ENCODE measurements at regions not wholly inside any gene's neighbourhood (a gene's known extent, or its start where the extent isn't known, plus 50 kb on each side); places are given as distances from the start of the nearest gene placed in this dataset.

DNA sequence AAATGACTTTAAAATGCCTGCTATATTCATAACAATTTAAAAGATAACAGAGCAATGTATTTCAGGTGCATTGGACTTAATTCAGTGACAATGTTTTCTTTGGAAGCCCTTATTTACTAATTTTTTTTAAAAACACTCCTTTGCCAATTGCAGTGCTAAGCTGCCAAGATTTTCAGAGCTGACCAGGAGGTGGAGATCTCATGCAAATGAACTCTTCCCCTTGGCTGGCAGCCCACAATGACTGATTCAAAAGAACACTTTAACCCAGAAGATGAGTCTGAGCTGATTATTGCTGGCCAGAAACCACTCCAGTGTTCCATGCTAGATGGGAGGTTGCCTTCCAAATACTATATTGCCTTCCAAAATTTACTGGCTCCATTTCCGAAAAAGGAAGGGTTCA is 128.3 kb upstream of the CCNH start:
- Mint-ChIP-seq H3K9me3 (no peaks in the 10 kb centered on the region), H3K27ac (no peak overlapping the region), H3K4me3 (no peak overlapping the region), H3K4me1 (ENCODE audit: low read depth) (no peaks in the 10 kb centered on the region), H3K27me3 (peaks cover 8% of the 10 kb centered on the region), H3K36me3 (ENCODE audit: low read depth) (no peaks in the 10 kb centered on the region)
- DNase-seq (no peak), ATAC-seq (no peak)
- POLR2A ChIA-PET = no interaction called here
- CTCF ChIA-PET = no interaction called here
- intact Hi-C loops (cut with micrococcal nuclease) = no loop called here
- TF ChIP-seq, protein P1, sequence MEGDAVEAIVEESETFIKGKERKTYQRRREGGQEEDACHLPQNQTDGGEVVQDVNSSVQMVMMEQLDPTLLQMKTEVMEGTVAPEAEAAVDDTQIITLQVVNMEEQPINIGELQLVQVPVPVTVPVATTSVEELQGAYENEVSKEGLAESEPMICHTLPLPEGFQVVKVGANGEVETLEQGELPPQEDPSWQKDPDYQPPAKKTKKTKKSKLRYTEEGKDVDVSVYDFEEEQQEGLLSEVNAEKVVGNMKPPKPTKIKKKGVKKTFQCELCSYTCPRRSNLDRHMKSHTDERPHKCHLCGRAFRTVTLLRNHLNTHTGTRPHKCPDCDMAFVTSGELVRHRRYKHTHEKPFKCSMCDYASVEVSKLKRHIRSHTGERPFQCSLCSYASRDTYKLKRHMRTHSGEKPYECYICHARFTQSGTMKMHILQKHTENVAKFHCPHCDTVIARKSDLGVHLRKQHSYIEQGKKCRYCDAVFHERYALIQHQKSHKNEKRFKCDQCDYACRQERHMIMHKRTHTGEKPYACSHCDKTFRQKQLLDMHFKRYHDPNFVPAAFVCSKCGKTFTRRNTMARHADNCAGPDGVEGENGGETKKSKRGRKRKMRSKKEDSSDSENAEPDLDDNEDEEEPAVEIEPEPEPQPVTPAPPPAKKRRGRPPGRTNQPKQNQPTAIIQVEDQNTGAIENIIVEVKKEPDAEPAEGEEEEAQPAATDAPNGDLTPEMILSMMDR (IDR thresholded peaks at IDR 0.05) = no peak

DNA sequence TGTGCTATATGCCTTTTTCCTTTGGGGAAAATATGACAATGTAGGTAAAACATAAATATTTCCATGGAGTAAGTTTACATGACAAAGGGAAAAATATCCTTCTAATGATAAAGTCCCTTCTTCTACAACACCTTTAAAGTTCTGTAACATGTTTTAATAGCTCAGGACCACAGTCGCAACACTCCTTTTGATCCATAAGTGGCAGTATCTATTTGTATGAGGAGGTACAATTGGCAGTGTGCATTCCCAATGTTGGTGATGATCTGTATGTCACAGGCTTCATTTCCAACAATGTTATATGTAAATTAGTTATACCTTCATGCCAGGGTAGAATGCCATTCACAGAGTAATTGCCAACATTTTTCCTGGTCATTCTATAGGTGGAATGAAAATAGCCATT is 127.1 kb upstream of the CCNH start:
- ATAC-seq = no peak
- ChIA-PET POLR2A (no interaction called here), CTCF (no interaction called here)
- TF ChIP-seq, protein P1 (IDR thresholded peaks at IDR 0.05) = no peak
- intact Hi-C loops (cut with micrococcal nuclease) = no loop called here
- Mint-ChIP-seq H3K27me3 (peaks cover 8% of the 10 kb centered on the region), H3K4me3 (no peak overlapping the region), H3K4me1 (ENCODE audit: low read depth) (no peaks in the 10 kb centered on the region), H3K9me3 (no peaks in the 10 kb centered on the region), H3K27ac (no peak overlapping the region), H3K36me3 (ENCODE audit: low read depth) (no peaks in the 10 kb centered on the region)
- no peak for DNase-seq

DNA sequence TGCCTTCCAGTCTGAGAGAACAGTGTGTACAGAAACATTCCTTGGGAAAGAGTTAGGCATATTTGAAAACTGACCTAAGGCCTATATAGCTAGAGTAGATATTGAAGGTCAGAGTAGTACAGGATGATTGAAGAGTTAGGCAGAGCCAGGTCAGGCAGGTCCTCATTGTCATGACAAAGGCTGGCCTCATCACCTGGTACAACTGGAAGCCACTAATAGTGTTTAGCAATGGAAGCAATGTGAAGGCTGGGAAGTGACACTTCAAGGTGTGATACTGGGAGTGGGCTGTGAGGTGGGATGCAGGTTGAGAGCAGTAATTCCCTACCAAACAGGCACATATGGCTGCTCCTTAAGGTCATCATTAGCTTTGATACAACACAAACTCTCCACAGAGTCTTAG is 123.6 kb upstream of the CCNH start:
- no peak overlapping the region for H3K27ac Mint-ChIP-seq
- DNase-seq (no peak), ATAC-seq (no peak)
- H3K9me3 Mint-ChIP-seq = no peaks in the 10 kb centered on the region
- ChIA-PET CTCF (no interaction called here), POLR2A (no interaction called here)
- peaks cover 5% of the 10 kb centered on the region for H3K27me3 Mint-ChIP-seq
- TF ChIP-seq, protein P1 (IDR thresholded peaks at IDR 0.05) = no peak
- intact Hi-C loops (cut with micrococcal nuclease) = no loop called here
- H3K4me3 Mint-ChIP-seq = no peak overlapping the region
- no peaks in the 10 kb centered on the region for H3K36me3 Mint-ChIP-seq (ENCODE audit: low read depth)
- no peaks in the 10 kb centered on the region for H3K4me1 Mint-ChIP-seq (ENCODE audit: low read depth)

DNA sequence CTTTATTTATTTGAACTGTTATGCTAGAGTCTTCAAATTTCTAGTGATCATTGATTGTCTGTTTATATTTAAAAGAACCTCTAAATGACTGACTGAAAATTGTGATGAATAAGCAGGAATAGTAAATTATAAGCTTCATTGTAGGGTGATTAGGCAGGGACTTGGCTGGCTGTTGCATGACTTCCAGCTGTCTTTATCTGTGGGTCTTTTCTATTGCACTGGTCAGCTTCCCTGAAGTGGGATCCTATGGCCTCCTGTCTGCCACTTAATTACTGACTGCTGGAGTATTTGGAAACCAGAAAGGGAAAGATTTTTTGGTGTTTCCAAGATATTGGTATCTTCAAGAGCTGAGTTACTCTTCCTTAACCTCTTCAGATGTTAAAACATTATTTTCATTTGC is 123.0 kb upstream of the CCNH start:
- H3K36me3 Mint-ChIP-seq (ENCODE audit: low read depth) = no peaks in the 10 kb centered on the region
- ChIA-PET POLR2A (no interaction called here), CTCF (no interaction called here)
- H3K27ac Mint-ChIP-seq = no peak overlapping the region
- TF ChIP-seq, protein P1 (IDR thresholded peaks at IDR 0.05) = no peak
- no peaks in the 10 kb centered on the region for H3K9me3 Mint-ChIP-seq
- H3K27me3 Mint-ChIP-seq = peaks cover 5% of the 10 kb centered on the region
- H3K4me1 Mint-ChIP-seq (ENCODE audit: low read depth) = no peaks in the 10 kb centered on the region
- no peak for DNase-seq
- intact Hi-C loops (cut with micrococcal nuclease) = no loop called here
- no peak overlapping the region for H3K4me3 Mint-ChIP-seq
- no peak for ATAC-seq

DNA sequence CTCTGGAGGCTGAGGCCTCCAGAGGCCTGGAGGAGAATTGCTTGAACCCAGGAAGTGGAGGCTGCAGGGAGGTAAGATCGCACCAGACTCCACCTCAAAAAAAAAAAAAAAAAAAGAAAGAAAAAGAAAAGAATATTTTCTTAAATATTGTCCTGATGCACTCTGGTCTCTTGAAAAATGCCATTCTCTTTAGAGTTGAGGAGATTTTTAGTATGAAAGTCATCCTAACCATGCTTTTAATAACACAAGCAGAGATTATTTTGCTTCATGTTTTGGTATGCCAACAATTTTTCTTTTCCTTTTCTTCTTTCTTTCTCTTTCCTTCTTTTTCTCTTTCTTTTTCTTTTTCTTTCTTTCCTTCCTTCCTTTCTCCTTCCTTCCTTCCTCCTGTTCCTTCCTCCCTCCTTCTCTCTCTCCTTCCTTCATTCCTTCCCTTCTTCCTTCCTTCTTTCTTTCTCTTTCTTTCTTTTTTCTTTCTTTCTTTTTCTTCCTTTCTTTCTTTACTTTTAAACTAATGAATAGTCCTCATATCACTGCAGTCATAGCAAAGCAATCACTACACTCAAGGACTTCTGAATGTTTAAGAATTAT is 116.9 kb upstream of the CCNH start:
- CTCF ChIA-PET = no interaction called here
- TF ChIP-seq, protein P1 (IDR thresholded peaks at IDR 0.05) = no peak
- no peak overlapping the region for H3K27ac Mint-ChIP-seq
- no peaks in the 10 kb centered on the region for H3K4me1 Mint-ChIP-seq (ENCODE audit: low read depth)
- POLR2A ChIA-PET = no interaction called here
- intact Hi-C loops (cut with micrococcal nuclease) = no loop called here
- H3K9me3 Mint-ChIP-seq = no peaks in the 10 kb centered on the region
- DNase-seq (no peak), ATAC-seq (no peak)
- no peaks in the 10 kb centered on the region for H3K27me3 Mint-ChIP-seq
- no peaks in the 10 kb centered on the region for H3K36me3 Mint-ChIP-seq (ENCODE audit: low read depth)
- H3K4me3 Mint-ChIP-seq = no peak overlapping the region

Measured in activated CD8-positive, alpha-beta T cell treated with anti-CD3 and anti-CD28 coated beads for 36 hours (primary cell).